H1 (cell line): ENCODE measurements at regions not wholly inside any gene's neighbourhood (a gene's known extent, or its start where the extent isn't known, plus 50 kb on each side); places are given as distances from the start of the nearest gene placed in this dataset.

Source experiments
- TF ChIP-seq, protein P1 (sequence below): fragments of 300-600 bp; sonication (generic); IDR thresholded peaks from 2 replicates; pipeline ENCODE4 v1.7.1; 2012; ENCODE audit warnings: low read length, moderate library complexity, mild to moderate bottlenecking, inconsistent platforms; ENCODE audit not compliant: insufficient replicate concordance

DNA sequence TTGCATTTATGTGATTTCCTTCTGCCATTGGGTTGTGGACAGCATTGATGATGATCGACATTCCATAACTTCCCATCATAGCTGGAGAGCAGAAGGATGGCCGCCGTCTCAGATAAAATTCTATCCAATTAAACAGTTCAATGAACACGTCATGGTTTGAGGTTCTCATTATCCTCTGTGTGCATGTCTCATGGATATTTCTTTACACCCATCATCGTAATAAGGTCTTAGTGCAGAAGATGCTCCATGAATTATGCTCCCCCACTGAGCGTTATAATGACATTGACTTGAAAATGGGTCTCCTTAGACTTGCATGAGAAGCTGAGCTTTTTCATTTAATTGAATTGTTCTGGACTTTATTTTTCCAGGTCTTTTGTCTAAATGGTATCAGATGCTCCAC, 92.1 kb downstream of the TRIM42 start (continued):
- TF ChIP-seq, protein P1, sequence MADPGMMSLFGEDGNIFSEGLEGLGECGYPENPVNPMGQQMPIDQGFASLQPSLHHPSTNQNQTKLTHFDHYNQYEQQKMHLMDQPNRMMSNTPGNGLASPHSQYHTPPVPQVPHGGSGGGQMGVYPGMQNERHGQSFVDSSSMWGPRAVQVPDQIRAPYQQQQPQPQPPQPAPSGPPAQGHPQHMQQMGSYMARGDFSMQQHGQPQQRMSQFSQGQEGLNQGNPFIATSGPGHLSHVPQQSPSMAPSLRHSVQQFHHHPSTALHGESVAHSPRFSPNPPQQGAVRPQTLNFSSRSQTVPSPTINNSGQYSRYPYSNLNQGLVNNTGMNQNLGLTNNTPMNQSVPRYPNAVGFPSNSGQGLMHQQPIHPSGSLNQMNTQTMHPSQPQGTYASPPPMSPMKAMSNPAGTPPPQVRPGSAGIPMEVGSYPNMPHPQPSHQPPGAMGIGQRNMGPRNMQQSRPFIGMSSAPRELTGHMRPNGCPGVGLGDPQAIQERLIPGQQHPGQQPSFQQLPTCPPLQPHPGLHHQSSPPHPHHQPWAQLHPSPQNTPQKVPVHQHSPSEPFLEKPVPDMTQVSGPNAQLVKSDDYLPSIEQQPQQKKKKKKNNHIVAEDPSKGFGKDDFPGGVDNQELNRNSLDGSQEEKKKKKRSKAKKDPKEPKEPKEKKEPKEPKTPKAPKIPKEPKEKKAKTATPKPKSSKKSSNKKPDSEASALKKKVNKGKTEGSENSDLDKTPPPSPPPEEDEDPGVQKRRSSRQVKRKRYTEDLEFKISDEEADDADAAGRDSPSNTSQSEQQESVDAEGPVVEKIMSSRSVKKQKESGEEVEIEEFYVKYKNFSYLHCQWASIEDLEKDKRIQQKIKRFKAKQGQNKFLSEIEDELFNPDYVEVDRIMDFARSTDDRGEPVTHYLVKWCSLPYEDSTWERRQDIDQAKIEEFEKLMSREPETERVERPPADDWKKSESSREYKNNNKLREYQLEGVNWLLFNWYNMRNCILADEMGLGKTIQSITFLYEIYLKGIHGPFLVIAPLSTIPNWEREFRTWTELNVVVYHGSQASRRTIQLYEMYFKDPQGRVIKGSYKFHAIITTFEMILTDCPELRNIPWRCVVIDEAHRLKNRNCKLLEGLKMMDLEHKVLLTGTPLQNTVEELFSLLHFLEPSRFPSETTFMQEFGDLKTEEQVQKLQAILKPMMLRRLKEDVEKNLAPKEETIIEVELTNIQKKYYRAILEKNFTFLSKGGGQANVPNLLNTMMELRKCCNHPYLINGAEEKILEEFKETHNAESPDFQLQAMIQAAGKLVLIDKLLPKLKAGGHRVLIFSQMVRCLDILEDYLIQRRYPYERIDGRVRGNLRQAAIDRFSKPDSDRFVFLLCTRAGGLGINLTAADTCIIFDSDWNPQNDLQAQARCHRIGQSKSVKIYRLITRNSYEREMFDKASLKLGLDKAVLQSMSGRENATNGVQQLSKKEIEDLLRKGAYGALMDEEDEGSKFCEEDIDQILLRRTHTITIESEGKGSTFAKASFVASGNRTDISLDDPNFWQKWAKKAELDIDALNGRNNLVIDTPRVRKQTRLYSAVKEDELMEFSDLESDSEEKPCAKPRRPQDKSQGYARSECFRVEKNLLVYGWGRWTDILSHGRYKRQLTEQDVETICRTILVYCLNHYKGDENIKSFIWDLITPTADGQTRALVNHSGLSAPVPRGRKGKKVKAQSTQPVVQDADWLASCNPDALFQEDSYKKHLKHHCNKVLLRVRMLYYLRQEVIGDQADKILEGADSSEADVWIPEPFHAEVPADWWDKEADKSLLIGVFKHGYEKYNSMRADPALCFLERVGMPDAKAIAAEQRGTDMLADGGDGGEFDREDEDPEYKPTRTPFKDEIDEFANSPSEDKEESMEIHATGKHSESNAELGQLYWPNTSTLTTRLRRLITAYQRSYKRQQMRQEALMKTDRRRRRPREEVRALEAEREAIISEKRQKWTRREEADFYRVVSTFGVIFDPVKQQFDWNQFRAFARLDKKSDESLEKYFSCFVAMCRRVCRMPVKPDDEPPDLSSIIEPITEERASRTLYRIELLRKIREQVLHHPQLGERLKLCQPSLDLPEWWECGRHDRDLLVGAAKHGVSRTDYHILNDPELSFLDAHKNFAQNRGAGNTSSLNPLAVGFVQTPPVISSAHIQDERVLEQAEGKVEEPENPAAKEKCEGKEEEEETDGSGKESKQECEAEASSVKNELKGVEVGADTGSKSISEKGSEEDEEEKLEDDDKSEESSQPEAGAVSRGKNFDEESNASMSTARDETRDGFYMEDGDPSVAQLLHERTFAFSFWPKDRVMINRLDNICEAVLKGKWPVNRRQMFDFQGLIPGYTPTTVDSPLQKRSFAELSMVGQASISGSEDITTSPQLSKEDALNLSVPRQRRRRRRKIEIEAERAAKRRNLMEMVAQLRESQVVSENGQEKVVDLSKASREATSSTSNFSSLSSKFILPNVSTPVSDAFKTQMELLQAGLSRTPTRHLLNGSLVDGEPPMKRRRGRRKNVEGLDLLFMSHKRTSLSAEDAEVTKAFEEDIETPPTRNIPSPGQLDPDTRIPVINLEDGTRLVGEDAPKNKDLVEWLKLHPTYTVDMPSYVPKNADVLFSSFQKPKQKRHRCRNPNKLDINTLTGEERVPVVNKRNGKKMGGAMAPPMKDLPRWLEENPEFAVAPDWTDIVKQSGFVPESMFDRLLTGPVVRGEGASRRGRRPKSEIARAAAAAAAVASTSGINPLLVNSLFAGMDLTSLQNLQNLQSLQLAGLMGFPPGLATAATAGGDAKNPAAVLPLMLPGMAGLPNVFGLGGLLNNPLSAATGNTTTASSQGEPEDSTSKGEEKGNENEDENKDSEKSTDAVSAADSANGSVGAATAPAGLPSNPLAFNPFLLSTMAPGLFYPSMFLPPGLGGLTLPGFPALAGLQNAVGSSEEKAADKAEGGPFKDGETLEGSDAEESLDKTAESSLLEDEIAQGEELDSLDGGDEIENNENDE: no peak
